Fibroblast of lung (primary cell): ENCODE measurements at regions not wholly inside any gene's neighbourhood (a gene's known extent, or its start where the extent isn't known, plus 50 kb on each side); places are given as distances from the start of the nearest gene placed in this dataset.

Experiments used
- DNase-seq, 2 donors: peaks; one replicate each; pipeline versions ENCODE4 v3.0.0 to v3.0.0-alpha.2; 2010; ENCODE audit warnings: low read depth in 2 of 2
- H2AFZ ChIP-seq: 2 replicates; pipeline ENCODE4 v1.5.1; 2012; ENCODE audit warnings: low read length, control low read depth, inconsistent platforms
- H3K27ac ChIP-seq: 2 replicates; pipeline ENCODE4 v1.5.1; 2011; ENCODE audit warnings: low read length, control low read depth; ENCODE audit not compliant: insufficient read depth
- H3K27me3 ChIP-seq: 2 replicates; pipeline ENCODE4 v1.5.1; 2011; ENCODE audit warnings: mild to moderate bottlenecking, low read length; ENCODE audit not compliant: control insufficient read depth, insufficient read depth
- H3K36me3 ChIP-seq: 2 replicates; pipeline ENCODE4 v1.5.1; 2011; ENCODE audit warnings: low read length; ENCODE audit not compliant: control insufficient read depth, insufficient read depth
- H3K4me1 ChIP-seq: 2 replicates; pipeline ENCODE4 v1.5.1; 2011; ENCODE audit warnings: low read length; ENCODE audit not compliant: control insufficient read depth, insufficient read depth; ENCODE audit errors: extremely low read depth
- H3K4me2 ChIP-seq: 2 replicates; pipeline ENCODE4 v1.5.1; 2011; ENCODE audit warnings: low read length, control low read depth; ENCODE audit not compliant: insufficient read depth; ENCODE audit errors: extremely low read depth
- H3K4me3 ChIP-seq, 4 experiments: fragments of 200-600 bp in 1 of 4; sonication (generic) in 1 of 4; replicated peaks in 1 of 4; 2 replicates each; pipeline ENCODE4 v1.5.1; 2011 to 2016; ENCODE audit warnings: low read length in 4 of 4, low read depth in 3 of 4, mild to moderate bottlenecking in 3 of 4, control low read depth in 2 of 4, inconsistent platforms in 1 of 4, mixed read lengths in 1 of 4; ENCODE audit not compliant: insufficient read depth in 1 of 4; ENCODE audit errors: control extremely low read depth in 1 of 4
- H3K79me2 ChIP-seq: 2 replicates; pipeline ENCODE4 v1.5.1; 2012; ENCODE audit warnings: mild to moderate bottlenecking, low read length, inconsistent platforms; ENCODE audit not compliant: control insufficient read depth, insufficient read depth
- H3K9ac ChIP-seq: 2 replicates; pipeline ENCODE4 v1.5.1; 2011; ENCODE audit warnings: mild to moderate bottlenecking, low read length, control low read depth; ENCODE audit not compliant: insufficient read depth
- H3K9me3 ChIP-seq: 2 replicates; pipeline ENCODE4 v1.5.1; 2012; ENCODE audit warnings: low read depth, low read length; ENCODE audit not compliant: control insufficient read depth, insufficient read depth
- H4K20me1 ChIP-seq: 2 replicates; pipeline ENCODE4 v1.5.1; 2011; ENCODE audit warnings: low read length; ENCODE audit not compliant: control insufficient read depth, insufficient read depth; ENCODE audit errors: extremely low read depth
- EZH2 ChIP-seq: IDR thresholded peaks from 2 replicates; pipeline ENCODE4 v1.5.1; 2012; ENCODE audit warnings: low read length, control low read depth, mild to moderate bottlenecking; ENCODE audit errors: missing control alignments
- TF ChIP-seq, protein P1 (sequence below), 2 donors: IDR thresholded peaks in 1 of 2; conservative IDR thresholded peaks in 1 of 2; 1 replicate in 1 of 2; 2 replicates in 1 of 2; pipeline ENCODE4 v1.5.1; 2011 to 2012; ENCODE audit warnings: low read length in 2 of 2, control low read depth in 1 of 2, inconsistent platforms in 1 of 2, low read depth in 1 of 2, mild to moderate bottlenecking in 1 of 2

DNA sequence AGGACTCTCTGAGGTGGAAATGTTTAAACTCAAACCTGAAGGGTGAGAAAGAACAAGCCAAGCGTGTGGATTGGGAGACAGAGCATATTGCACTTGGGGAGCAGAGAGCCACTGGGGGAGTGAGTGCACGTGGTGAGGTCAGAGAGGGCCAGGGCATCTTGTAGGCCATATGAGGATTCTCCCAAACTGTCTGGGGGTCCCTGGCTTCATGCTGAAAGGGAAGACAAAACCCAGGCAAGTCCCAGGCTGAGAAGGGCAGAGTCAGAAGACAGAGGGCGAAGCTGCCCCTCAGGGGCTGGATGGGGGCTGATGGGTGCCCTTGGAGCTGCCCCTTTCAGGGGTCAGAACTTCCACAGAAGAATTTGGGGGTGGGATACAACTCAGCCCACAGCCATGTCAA, 215.3 kb upstream of the S1PR3 start:
- Histone ChIP-seq H3K36me3 (no peaks in the 10 kb centered on the region), H3K79me2 (no peaks in the 10 kb centered on the region), H3K9ac (no peak overlapping the region), H2AFZ (no peak overlapping the region), H3K27ac (peak overlapping the region; percentile 65), H3K4me1 (peaks cover 29% of the 10 kb centered on the region), H3K27me3 (no peaks in the 10 kb centered on the region), H4K20me1 (no peaks in the 10 kb centered on the region), H3K9me3 (no peaks in the 10 kb centered on the region), H3K4me3 (no peak overlapping the region), H3K4me2 (no peak overlapping the region)
- DNase-seq, result no peak
- TF ChIP-seq EZH2, result no peak
- TF ChIP-seq, protein P1, sequence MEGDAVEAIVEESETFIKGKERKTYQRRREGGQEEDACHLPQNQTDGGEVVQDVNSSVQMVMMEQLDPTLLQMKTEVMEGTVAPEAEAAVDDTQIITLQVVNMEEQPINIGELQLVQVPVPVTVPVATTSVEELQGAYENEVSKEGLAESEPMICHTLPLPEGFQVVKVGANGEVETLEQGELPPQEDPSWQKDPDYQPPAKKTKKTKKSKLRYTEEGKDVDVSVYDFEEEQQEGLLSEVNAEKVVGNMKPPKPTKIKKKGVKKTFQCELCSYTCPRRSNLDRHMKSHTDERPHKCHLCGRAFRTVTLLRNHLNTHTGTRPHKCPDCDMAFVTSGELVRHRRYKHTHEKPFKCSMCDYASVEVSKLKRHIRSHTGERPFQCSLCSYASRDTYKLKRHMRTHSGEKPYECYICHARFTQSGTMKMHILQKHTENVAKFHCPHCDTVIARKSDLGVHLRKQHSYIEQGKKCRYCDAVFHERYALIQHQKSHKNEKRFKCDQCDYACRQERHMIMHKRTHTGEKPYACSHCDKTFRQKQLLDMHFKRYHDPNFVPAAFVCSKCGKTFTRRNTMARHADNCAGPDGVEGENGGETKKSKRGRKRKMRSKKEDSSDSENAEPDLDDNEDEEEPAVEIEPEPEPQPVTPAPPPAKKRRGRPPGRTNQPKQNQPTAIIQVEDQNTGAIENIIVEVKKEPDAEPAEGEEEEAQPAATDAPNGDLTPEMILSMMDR (conservative IDR thresholded peaks at IDR 0.05 in 1 of 2, IDR thresholded peaks at IDR 0.05 in 1 of 2; ENCODE audit: low read depth in 1 of 2, low read length in 2 of 2), result no peak

DNA sequence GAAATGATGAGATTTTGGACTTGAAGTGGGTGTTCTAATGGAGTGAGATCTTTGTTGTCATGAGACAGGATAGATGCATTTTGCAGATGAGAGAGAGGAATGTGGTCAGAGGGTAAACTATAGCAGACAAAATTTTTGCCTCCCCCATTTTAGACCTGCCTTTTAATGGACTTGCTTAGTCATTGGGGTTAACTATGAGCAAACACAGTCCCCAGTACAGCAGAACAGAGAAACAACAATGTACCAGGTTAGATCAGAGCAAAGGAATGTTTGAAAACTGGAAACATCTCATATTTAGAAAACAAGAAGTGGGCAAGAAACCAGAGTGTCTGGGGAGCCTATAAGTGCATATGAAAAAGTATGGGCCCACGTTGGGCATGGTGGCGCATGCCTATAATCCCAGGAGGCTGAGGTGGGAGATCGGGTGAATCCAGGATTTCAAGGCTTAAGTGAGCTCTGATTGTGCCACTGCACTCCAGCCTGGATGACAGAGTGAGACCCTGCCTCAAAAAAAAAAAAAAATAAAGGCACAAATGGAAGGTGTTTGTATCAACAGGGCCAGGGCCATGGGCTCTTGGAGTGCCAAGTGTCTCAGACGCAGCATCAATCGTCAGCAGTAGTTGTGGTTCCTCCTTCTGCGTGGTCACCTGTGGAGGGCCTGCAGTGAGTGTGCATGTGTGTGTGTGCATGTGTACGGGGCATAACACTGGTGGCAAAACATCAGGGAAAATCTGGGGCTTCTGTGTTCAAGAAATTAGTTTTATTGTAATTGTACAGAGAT, 214.4 kb upstream of the S1PR3 start:
- H3K27me3 ChIP-seq, result no peaks in the 10 kb centered on the region
- no peak overlapping the region for H3K4me2 ChIP-seq
- H3K27ac ChIP-seq, result peak overlapping the region; percentile 65
- peak; percentile 67 to 94 for DNase-seq
- peaks cover 34% of the 10 kb centered on the region for H3K4me1 ChIP-seq
- no peak for TF ChIP-seq EZH2
- TF ChIP-seq, protein P1 (conservative IDR thresholded peaks at IDR 0.05 in 1 of 2, IDR thresholded peaks at IDR 0.05 in 1 of 2; ENCODE audit: low read depth in 1 of 2, low read length in 2 of 2), result no peak
- no peaks in the 10 kb centered on the region for H3K79me2 ChIP-seq
- no peaks in the 10 kb centered on the region for H4K20me1 ChIP-seq
- H3K9me3 ChIP-seq, result no peaks in the 10 kb centered on the region
- H3K9ac ChIP-seq, result no peak overlapping the region
- H3K36me3 ChIP-seq, result no peaks in the 10 kb centered on the region
- no peak overlapping the region for H2AFZ ChIP-seq
- H3K4me3 ChIP-seq, result no peak overlapping the region

DNA sequence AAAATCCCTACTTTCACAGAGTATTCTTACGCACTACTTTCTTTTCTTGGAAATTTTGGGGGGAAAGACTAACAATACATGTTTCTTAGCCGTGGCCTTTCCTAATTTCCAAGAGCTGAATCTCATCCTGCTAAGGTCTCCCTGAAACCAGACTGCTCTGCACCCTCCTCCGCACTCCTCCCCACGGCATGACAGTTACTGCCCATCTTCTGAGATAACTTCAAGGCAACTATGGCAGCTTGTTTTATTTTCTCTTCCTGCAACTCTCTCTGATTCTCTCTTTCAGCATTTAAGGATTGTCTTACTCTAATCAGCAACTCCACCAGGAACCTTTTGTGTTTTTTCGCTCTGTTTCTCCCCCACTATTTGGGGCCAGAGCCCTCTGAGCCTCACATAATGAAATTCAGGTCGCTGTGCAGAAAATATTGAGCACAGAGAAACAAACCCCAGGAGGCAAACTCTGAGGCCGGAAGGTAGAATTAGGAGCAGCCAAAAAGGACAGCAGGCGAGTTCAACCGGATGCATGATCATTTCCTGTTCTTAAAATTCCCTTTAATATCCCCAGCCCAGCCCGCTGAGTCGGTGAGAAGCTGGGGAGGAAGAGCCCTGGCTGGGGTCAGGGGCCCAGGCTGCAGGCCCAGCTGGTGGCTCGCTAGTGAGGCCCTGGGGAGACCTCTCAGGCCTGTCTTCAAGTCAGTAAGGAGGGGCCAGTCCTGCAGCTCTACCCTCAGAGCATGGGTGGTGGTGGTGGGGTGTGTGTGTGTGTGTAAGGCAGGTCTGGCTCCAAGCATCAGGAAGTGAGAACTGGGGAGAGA, 213.6 kb upstream of the S1PR3 start:
- Histone ChIP-seq H3K27me3 (no peaks in the 10 kb centered on the region), H4K20me1 (no peaks in the 10 kb centered on the region), H3K9ac (no peak overlapping the region), H3K4me1 (peaks cover 40% of the 10 kb centered on the region), H3K27ac (peak overlapping the region; percentile 23), H3K9me3 (no peaks in the 10 kb centered on the region), H3K79me2 (no peaks in the 10 kb centered on the region), H3K4me3 (no peak overlapping the region), H3K36me3 (no peaks in the 10 kb centered on the region), H2AFZ (no peak overlapping the region), H3K4me2 (no peak overlapping the region)
- no peak for TF ChIP-seq EZH2
- TF ChIP-seq, protein P1 (conservative IDR thresholded peaks at IDR 0.05 in 1 of 2, IDR thresholded peaks at IDR 0.05 in 1 of 2; ENCODE audit: low read depth in 1 of 2, low read length in 2 of 2), result no peak
- peak; percentile 42 to 66 for DNase-seq
